ENCODE measurements at regions not wholly inside any gene's neighbourhood (a gene's known extent, or its start where the extent isn't known, plus 50 kb on each side); places are given as distances from the start of the nearest gene placed in this dataset.

GRCh38 chr6:134866563-134866962, 83.3 kb downstream of the ALDH8A1 start:
- DNase-seq = no peak

- DNase-seq = no peak
Observed at GRCh38 chr6:134864558-134864957, 85.3 kb downstream of the ALDH8A1 start.

DNA sequence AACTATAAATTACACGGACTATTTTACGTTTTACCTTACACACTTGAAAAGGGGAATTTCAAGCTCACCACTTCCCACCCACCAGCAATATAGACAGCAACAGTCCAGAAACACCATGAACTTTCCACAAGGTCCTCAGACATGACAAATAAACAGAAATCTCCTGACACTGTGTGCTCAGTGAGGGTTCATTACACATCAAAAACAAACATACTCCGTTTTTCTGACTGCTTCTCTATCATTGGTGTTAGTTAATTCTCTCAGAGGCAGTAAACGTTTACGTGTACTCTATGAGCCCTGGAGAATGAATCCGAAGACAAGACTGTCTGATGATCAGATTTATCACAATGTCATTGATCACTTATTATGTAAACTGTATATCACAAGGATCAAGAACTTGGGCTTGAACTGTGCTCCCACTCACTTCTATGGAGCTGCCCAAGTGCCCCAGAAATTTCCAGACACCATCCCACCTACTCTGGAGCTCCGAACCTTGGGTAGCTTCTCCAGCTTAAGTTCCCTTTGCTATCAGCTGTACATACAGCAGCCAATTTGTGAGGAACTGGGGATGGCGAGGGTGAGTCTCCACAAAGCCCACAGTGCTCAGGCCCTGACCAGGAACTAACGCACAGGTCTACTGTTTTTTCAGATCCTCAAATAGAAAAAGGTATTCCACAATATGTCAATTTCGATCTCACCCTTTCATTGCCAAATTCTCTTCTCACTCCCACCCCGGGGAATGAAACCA, 86.0 kb downstream of the ALDH8A1 start:
- peak; percentile 39 for DNase-seq

DNA sequence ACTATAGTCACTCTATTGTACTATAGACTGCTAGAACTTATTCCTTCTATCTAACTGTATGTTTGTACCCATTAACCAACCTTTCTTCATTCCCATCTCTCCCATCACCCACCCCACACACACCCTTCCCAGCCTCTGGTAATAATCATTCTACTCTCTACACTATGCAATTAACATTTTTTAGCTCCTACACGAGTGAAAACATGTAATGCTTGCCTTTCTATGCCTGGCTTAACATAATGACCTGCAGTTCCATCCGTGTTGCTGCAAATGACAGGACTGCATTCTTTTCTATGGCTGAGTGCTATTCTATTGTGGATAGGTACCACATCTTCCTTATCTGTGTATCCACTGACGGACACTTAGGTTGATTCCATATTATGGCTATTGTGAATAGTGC, 95.5 kb downstream of the ALDH8A1 start:
- DNase-seq = no peak

DNA sequence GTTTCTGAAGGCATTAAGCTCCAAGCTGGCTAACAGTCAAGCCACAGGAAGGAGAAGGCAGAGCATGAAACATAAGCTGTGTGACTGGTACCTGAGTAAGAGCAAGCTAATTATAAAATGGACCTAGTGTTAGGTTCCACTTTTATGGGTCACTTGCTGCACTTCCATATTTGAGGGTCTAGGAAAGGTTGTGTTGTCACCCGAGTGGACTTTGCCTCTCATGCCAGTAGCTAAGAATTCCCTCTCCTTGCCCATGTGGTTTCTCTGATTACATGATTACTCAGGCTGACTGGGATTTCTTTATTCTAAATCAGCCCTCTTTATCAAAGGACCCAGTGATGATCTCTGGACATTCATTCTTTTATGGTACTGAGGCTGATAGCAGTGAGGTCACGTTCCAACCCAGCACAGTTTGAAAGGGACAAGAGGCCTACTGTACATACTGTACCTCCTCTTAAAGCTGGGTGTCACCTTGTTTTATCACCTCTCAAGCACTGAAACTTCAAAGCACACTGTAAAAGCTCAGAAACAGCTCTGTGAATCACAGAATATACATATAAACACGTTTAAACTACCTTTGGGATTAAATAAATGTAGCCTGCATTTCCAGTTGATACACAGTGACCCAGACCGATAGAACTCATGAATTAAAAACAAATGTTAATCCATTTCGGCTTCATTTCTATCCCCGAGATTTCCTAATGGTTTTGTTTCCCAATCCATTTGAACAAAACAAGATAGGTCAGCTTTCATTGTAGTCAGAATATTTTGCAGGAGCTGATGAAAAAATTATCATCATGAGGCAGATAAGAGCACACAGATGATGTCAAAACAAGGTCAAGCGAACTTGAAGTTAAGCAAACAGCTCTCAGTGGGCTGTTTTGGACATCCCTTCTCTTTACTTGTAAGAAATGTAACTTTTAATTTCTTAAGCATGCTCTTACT, 96.5 kb downstream of the ALDH8A1 start:
- DNase-seq = peak; percentile 6

GRCh38 chr6:134851548-134851947, 98.4 kb downstream of the ALDH8A1 start:
- DNase-seq = no peak

DNA sequence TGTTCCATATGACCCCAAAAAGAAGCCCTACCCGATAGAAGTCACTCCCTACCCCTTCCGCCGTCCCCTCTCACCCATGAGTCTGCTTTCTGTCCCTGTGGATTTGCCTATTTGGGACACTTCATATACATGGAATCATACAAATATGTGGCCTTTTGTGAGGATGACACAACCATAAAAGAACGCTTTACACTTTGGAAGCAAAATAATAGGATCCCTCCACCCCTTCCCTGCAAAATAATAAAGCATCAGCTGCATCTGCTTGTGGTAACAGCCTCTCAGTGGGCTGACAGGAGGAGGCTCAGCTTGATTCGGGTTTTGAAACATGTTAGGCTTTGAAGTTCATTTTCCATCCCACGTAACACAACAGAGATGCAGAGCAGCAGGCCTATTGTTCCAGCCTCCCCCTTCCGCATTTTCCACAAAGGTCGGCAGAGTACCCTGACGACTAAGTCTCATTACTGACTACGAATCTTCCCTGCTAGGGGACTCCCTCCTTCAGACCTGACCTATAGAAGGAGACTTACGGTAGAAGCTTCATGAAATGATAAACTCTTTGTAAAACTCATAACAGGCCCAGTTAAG, 99.1 kb downstream of the ALDH8A1 start:
- DNase-seq = no peak

- no peak for DNase-seq
Observed at GRCh38 chr6:134849920-134850447, 99.9 kb downstream of the ALDH8A1 start.

GRCh38 chr6:134848076-134848475, 101.8 kb downstream of the ALDH8A1 start:
- no peak for DNase-seq

- DNase-seq = no peak
Observed at GRCh38 chr6:134846865-134847264, 103.0 kb downstream of the ALDH8A1 start.

DNA sequence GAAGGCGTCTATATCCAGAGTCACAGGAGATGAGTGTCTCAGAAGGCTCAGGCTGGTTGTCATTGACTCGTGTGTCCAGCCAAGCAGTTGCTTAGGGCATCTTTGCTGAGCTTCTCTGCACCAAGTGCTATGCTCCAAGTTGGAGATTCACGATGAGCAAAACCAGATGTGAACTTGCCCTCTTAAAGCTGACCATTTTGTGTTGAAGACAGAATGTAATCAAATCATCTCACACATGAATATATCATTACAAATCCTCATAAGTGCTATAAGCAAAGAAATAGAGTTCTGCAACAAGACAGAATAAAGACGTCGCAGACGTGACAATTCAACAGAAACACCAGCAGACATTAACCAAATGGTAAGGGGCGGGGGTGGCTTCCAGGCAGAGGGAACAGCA, 103.9 kb downstream of the ALDH8A1 start:
- no peak for DNase-seq

DNA sequence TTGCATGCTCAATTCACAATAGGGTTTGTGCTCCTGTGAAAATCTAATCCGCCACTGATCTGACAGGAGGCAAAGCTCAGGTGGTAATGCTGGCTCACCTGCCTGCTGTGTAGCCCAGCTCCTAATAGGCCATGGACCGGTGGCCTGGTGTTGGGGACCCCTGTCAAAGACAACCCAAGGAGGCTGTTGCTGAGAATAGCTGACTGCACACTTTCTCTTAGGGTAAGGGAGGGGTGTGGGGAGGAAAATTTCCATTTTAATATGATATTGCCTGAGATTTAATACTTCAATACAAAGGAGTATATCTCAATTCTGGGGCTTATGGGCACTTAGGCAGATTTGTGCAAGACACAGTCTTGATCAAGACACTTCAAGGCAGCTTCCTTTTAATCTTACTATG, 105.8 kb downstream of the ALDH8A1 start:
- DNase-seq = no peak

GRCh38 chr6:134840086-134840867, 109.6 kb downstream of the ALDH8A1 start:
- no peak for DNase-seq

DNA sequence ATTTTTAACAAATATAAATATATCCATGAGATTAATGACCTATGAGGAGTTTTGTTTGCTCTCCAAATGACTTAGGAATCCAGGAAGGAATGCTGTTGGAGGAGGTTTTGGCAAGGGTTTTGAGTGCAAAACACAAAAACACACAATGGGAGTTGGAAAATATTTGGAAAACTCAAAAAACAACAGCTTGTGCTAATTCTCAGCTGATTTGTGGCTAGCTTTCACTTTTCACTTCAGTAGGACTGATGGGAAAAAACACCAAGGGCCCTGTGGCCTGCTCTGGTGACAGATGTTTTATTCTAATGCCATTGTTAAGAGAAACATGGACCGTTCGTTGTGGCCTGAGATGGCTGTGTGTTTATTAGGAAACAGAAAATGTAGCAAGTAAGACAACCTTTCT, 113.9 kb downstream of the ALDH8A1 start:
- DNase-seq = no peak

DNA sequence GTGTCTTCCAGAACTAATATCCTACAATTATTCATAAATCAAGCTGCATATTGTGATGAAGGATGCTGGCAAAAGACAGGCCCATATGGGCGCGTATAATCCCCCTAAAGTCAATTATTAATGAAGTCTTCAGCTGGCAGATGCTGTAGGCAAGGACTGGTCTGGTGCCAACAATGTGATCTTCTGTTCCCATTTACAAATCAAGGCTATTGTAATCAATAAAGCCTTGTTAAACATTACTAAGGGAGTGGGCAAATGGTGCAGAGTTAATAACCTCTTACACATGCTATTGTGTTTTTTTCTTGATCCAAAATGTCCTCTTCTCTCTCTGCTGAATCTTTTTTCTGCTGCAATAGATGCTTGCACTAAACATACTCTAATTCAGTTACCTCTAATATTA, 119.0 kb downstream of the ALDH8A1 start:
- no peak for DNase-seq

- DNase-seq = no peak
Observed at GRCh38 chr6:134830194-134830593, 119.7 kb downstream of the ALDH8A1 start.

DNA sequence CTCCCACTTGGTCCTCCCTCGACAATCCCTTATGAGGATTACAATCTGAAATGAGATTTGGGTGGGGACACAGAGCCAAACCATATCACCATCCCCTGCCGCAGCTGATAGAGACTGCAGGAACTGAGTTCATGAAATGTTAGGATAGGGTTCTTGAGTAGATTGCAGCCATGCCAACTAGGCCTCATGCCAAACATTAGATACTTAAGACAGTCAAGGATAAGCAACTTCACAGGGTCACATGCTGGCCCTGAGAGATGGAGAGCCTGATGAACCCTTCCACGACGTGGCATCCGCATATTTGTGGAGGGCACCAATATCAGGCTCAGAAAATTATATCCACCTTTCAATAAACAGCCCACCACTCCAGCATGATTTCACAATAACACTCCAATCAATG, 121.3 kb downstream of the ALDH8A1 start:
- no peak for DNase-seq

GRCh38 chr6:134826889-134827737, 122.8 kb downstream of the ALDH8A1 start:
- DNase-seq = no peak

DNA sequence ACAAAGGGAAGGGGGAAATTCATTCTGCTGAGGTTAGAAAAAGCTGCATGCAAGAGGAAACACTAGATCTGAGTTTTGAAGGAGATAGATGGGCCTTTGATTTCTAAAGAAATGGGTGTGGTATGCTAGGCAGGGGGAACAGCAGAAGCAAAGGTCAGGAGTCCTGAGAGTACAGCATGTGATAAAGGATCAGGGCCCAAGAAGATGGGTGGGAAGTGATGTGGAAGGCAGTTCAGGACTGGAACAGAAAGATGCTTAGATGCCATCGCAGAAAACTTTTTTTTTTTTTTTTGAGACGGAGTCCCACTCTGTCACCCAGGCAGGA, 126.2 kb downstream of the ALDH8A1 start:
- DNase-seq = no peak

GRCh38 chr6:134822920-134823709, 126.8 kb downstream of the ALDH8A1 start:
- DNase-seq = peak; percentile 57

Measured in NCI-H510A treated with DMSO at 0.1 percent for 48 hours (cell line).